HCEC 1CT (cell line): ENCODE measurements at regions not wholly inside any gene's neighbourhood (a gene's known extent, or its start where the extent isn't known, plus 50 kb on each side); places are given as distances from the start of the nearest gene placed in this dataset.

Experiments used
- DNase-seq: peaks from one replicate; pipeline ENCODE4 v3.0.0-alpha.2; 2017

GRCh38 chr6:14903176-14904038 is 342.5 kb upstream of the JARID2 start:
- no peak for DNase-seq

DNA sequence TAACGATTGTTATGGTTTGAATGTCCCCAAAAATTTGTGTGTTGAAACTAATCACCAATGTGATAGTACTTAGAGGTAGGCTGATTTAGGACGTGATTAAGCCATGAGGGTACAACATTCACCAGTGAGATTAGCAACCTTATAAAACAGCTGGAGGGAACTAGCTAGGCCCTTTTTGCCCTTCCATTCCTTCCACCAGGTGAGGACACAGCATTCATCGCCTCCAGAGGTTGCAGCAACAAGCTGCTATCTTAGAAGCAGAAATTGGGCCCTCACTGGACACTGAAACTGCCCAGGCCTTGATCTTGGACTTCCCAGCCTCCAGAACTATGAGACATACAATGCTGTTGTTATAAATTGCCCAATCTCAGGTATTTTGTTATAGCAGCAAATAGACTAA is 340.7 kb upstream of the JARID2 start:
- no peak for DNase-seq

DNA sequence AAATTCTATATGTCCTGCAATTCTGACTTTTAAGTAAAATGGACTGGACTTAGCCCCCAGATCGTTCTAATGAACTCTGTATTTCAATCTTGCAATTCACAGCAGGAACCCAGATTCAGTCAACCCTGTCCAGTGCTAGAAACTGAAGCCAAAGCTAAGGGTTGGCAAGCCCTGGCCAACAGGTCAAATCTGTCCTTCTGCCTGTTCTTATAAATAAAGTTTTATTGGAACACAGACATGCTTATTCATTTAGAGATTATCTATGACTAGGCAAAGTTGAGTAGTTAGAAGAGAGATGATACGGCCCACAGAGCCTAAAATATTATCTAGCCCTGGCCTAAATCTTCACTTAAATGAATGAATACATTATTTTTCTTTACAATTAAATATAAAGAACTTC is 339.2 kb upstream of the JARID2 start:
- DNase-seq: no peak

GRCh38 chr6:14910692-14911547 is 334.9 kb upstream of the JARID2 start:
- peak; percentile 31 for DNase-seq

DNA sequence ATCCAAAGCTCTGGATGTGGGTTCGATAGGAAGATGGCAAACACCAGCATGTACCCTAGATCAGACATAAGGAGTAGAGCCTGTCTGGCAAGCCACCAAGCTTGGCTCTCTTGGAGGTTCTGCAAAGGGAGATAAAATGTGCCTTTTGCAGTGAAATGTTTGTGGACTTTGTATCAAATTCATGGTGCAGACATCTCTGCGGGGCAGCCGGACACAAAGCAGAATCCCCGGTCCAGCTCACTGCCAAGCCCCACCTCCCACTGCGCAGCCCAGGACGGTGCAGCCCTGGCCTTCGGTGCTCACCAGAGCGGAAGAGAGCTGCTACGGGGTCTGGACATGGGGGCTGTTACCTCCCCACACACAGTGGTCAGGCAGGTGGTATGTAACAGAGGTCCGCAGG is 333.6 kb upstream of the JARID2 start:
- DNase-seq: no peak

DNA sequence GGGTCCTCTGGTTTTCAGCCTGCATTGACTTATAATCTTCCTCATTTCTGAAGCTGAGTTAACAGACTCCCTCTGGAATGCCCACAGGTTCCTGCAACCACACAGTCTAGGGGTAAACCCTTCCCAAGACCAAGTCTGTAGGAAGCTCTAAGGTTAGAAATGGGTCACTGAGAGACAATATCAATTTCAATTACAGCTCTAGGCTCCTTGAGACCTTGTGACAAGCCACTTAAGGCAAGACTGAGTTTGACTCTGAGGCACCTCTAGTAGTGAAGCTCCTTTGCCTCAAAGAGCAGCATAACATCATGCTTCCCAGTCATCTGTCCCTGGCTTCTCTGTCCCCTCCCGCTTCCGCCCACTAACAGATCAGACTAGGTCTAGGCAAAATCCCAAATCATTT is 333.2 kb upstream of the JARID2 start:
- no peak for DNase-seq

- DNase-seq: no peak
Observed at GRCh38 chr6:14913931-14914330, 331.9 kb upstream of the JARID2 start.

DNA sequence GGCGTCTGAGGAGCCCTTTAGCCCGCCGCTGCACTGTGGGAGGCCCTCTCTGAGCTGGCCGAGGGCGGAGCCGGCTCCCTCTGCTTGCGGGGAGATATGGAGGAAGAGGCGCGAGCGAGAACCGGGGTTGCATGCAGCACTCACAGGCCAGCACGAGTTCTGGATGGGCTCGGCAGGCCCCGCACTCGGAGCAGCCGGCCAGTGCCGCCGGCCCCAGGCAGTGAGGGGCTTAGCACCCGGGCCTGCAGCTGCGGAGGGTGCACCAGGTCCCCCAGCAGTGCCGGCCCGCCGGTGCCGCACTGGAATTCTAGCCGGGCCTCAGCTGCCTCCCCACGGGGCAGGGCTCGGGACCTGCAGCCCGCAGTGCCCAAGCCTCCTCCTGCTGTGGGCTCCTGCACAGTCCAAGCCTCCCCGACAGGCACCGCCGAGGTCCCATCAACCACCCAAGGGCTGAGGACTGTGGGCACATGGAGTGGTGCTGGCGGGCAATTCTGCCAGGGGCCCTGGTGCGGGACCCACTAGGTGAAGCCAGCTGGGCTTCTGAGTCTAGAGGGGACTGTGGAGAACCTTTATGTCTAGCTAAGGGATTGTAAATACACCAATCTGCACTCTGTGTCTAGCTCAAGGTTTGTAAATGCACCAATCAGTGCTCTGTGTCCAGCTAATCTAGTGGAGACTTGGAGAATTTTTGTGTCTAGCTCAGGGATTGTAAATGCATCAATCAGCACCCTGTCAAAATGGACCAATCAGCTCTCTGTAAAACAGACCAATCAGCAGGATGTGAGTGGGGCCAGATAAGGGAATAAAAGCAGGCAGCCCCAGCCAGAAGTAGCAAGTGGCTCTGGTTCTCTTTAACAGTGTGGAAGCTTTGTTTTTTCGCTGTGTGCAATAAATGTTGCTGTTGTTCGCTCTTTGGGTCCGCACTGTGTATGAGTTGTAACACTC is 329.7 kb upstream of the JARID2 start:
- DNase-seq: no peak

DNA sequence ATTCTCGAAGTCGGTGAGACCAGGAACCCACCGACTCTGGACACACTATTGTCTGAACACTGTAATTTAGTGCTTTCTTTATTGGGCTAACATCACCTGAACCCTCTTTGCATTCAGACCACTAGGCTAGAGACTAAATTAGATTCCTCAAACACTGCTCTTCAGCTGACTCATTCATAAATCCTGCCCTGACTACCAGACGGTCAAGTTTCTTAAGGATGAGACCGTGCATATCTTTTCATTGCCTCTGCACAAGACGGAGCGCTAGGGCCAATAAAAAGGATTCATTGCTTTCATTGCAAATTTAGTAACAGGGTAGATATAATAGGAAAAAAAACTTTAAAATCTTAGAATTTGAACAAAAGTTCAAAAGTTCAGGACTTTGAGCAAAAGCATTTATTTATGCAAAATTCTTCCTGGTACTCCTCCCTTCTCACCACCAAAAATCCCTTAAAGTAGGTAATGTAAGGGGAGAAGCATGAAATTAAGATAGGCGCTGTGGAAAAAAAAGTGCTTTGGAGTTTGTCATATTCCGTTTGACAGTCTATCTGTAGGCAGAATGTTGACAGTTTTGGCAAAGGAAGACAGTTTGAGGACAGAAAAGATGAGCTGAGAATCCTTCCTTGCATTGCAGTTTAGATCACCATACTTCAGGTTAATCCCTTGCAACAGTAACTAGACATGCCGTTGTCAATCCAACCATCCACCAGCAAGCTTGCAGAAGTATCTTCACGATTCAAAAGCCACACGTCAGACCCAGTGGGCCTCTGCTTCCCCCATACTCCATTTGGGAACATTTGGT is 328.6 kb upstream of the JARID2 start:
- DNase-seq: peak; percentile 20

DNA sequence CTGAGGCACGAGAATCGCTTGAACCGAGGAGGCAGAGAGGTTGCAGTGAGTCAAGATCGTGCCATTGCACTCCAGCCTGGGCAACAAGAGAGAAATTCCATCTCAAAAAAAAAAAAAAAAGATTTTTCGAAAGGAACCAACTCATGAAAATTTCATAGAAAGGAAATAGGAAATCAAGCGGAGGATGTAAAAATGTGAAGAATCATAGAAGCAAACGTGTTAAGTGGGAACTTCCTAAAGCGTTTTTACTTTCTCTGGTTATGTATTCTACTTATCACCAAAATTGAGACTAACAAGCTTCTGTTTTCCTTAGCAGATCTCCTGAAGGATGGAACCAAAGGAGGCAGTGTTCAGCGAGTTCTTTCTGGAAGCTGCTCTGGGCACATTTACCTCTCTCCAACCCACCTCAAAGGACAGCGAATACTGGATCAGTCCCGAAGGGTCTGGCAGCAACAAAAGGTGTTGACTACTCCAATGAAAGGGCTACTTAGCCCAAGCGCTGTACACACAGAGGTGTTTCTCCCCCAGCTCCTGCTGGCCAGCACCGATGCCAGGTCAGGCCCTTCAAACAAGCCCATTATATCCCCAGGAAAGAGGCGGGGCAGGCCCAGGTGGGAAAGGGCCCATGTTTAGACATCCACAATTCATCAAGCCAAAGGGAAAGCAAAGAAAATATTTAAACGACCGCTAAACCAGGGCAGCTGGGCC is 327.5 kb upstream of the JARID2 start:
- DNase-seq: no peak

- no peak for DNase-seq
Observed at GRCh38 chr6:14919038-14919670, 326.7 kb upstream of the JARID2 start.

DNA sequence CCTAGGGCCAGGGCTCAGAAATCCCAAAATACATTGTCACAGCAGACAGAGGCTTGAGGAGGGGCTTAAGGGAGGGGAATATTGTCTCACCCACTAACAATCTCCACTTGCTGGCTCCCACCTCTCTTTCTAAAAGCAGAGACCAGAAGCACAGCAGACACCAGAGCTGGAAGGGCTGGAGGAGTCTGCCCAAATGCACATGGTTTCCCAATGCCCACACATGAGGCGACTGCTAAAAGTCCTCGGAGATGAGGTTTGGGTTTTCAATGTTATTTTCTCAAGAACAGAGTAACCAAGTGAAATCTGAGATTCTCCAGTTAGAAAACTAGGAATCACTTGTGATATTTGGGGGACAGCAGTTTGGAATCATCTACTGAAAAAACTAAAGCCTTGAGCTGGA is 325.6 kb upstream of the JARID2 start:
- DNase-seq: no peak

- no peak for DNase-seq
Observed at GRCh38 chr6:14921170-14921569, 324.7 kb upstream of the JARID2 start.

DNA sequence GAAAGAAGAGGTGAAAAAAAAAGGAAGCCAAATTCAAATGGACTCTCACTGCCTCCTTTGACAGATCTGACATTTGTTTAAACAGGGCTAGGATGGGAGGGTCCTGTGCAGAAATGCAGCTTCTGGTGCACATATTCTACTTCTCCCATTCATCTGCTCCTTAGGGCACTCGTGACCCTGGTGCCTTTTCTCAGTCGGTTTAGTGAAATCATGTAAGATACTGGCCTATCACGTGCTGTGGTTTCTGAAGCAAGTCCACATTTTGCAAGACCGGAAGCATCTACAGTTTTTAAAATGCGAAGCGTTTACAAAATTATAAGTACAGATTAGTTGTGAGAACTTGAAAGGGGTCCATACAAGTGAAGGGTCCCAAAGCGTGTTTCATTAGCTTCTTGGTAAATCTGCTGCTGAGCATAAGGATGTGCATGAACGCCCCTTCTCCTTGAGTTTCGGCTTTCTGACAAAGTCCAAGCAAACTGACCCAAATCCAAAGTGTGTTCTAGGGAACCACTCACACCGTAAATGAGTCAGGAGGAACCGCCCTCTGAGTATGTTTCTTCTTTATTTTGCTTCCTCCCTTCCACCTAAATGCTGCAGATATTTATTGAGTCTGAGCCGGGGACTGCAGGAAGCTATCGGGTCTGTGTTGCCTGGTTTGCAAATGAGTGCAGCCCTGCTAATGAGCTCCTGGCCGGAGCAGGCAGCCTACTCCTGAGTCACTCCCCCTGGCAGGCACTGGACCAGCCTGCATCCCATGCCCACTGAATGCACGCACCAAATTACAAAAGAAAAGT is 323.8 kb upstream of the JARID2 start:
- DNase-seq: no peak

DNA sequence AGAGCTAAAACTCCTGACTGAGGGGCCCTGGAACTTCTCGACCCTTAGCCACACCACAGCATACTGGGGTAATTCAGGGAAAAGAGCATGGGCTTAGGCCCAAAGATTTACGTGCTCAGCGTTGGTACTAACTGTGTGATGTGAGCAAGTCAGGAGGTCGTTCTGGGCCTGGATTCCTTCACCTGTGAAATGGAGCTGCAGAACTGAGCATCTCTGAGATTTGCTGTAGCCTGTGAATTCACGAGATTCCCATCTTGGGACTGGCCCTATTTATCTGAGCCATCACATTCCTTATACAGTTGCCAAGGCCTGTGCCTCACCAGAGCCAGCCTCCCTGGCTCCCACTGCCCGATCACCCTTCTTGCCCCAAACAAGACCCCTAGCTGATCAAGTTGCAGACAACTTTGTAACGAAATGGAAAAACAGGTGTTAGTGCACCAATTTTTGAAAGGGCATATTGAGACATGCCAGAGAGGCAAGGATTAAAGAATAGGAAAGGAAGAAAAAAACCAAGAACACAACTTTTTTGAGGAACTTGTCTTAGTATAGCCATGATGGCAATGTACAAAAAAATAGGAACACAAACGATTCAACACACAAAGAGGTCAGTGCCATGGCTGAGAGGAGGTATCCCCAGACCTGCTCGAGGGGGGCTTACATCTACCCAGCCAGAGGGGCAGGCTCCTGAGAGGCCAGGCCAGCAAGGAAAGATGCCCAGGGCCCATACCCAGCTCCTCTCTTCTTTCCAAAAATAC is 323.0 kb upstream of the JARID2 start:
- DNase-seq: no peak

GRCh38 chr6:14924126-14925024 is 321.5 kb upstream of the JARID2 start:
- DNase-seq: no peak

- DNase-seq: no peak
Observed at GRCh38 chr6:14925025-14925698, 320.7 kb upstream of the JARID2 start.

DNA sequence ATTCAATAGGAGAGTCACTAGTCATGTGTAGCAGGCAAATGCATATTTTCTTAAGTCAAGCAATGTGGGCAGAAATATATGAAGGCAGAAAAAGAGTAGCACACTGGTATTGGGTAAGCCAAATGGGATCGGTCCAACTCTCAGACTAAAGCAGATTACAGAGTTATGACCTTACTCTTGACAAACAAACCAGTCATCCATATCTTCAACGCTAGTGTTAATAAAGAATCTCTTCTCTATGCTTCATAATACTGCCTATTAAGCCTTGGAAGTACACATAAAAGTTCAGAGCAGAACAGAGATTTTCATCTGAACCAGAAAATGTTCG is 320.2 kb upstream of the JARID2 start:
- DNase-seq: peak; percentile 33
